Mesodermal cell (in vitro differentiated cells): ENCODE measurements at regions not wholly inside any gene's neighbourhood (a gene's known extent, or its start where the extent isn't known, plus 50 kb on each side); places are given as distances from the start of the nearest gene placed in this dataset.

Experiments used
- H3K27ac ChIP-seq: 2 replicates; pipeline ENCODE4 v1.7.0; 2013; ENCODE audit warnings: mild to moderate bottlenecking, low read depth, low read length, moderate library complexity; ENCODE audit not compliant: severe bottlenecking
- H3K36me3 ChIP-seq: 2 replicates; pipeline ENCODE4 v1.7.1; 2013; ENCODE audit warnings: mild to moderate bottlenecking, low read length, moderate library complexity; ENCODE audit not compliant: control insufficient read depth, insufficient read depth
- H3K4me1 ChIP-seq: one replicate; pipeline ENCODE4 v1.7.1; 2013; ENCODE audit warnings: mild to moderate bottlenecking, low read length; ENCODE audit not compliant: insufficient read depth, control insufficient read depth, poor library complexity, severe bottlenecking
- H3K4me3 ChIP-seq: 2 replicates; pipeline ENCODE4 v1.7.0; 2013; ENCODE audit warnings: low read length, control low read depth, mild to moderate bottlenecking; ENCODE audit not compliant: insufficient read depth, poor library complexity, severe bottlenecking; ENCODE audit errors: extremely low read depth
- H3K9me3 ChIP-seq: 2 replicates; pipeline ENCODE4 v1.7.1; 2013; ENCODE audit warnings: mild to moderate bottlenecking, low read length, moderate library complexity; ENCODE audit not compliant: control insufficient read depth
- WGBS, 2 experiments: methylation state at CpG; one replicate each; pipeline ENCODE4 v1.1.5; 2013; ENCODE audit warnings: missing lambda C conversion rate in 2 of 2; ENCODE audit not compliant: insufficient coverage in 2 of 2; 5-methylcytosine and 5-hydroxymethylcytosine counted together

- H3K27ac ChIP-seq: no peak overlapping the region
- H3K9me3 ChIP-seq: peaks cover 5% of the 10 kb centered on the region
- H3K4me1 ChIP-seq: no peaks in the 10 kb centered on the region
- 0% methylated on average over 1 of the region's 3 CpGs for WGBS, 2 experiments
- no peaks in the 10 kb centered on the region for H3K36me3 ChIP-seq
- H3K4me3 ChIP-seq: no peak overlapping the region
Observed at GRCh38 chr21:32096411-32096810, 182.4 kb downstream of the MIS18A start.

GRCh38 chr21:32094804-32095203 lies 184.0 kb downstream of the MIS18A start:
- Histone ChIP-seq H3K4me1 (no peaks in the 10 kb centered on the region), H3K36me3 (no peaks in the 10 kb centered on the region), H3K4me3 (no peak overlapping the region), H3K27ac (no peak overlapping the region), H3K9me3 (peaks cover 5% of the 10 kb centered on the region)
- WGBS, 2 experiments: 88% methylated on average over 1 of the region's 2 CpGs

GRCh38 chr21:32093646-32094462 lies 185.0 kb downstream of the MIS18A start:
- Histone ChIP-seq H3K4me1 (no peaks in the 10 kb centered on the region), H3K4me3 (no peak overlapping the region), H3K36me3 (no peaks in the 10 kb centered on the region), H3K9me3 (peaks cover 5% of the 10 kb centered on the region), H3K27ac (no peak overlapping the region)
- WGBS, 2 experiments: 79 to 82% methylated on average over 7 of the region's 7 CpGs

- H3K27ac ChIP-seq: no peak overlapping the region
- no peaks in the 10 kb centered on the region for H3K36me3 ChIP-seq
- WGBS, 2 experiments: 91 to 100% methylated on average over 2 to 3 of the region's 3 CpGs
- no peaks in the 10 kb centered on the region for H3K4me1 ChIP-seq
- no peak overlapping the region for H3K4me3 ChIP-seq
- H3K9me3 ChIP-seq: peaks cover 5% of the 10 kb centered on the region
Observed at GRCh38 chr21:32090956-32091355, 187.9 kb downstream of the MIS18A start.

- H3K27ac ChIP-seq: no peak overlapping the region
- H3K36me3 ChIP-seq: no peaks in the 10 kb centered on the region
- 83 to 100% methylated on average over 1 to 2 of the region's 2 CpGs for whole genome bisulfite sequencing, 2 experiments
- no peaks in the 10 kb centered on the region for H3K4me1 ChIP-seq
- H3K9me3 ChIP-seq: peaks cover 5% of the 10 kb centered on the region
- no peak overlapping the region for H3K4me3 ChIP-seq
Observed at GRCh38 chr21:32089766-32090165, 189.1 kb downstream of the MIS18A start.

- Histone ChIP-seq H3K27ac (no peak overlapping the region), H3K36me3 (no peaks in the 10 kb centered on the region), H3K4me3 (no peak overlapping the region), H3K4me1 (no peaks in the 10 kb centered on the region), H3K9me3 (peaks cover 5% of the 10 kb centered on the region)
Observed at GRCh38 chr21:32088471-32088870, 190.4 kb downstream of the MIS18A start.

GRCh38 chr21:32087447-32087846 lies 191.4 kb downstream of the MIS18A start:
- 67% methylated on average over 1 of the region's 1 CpG; no CpG with 5 or more reads in 1 of the 2 experiments for WGBS, 2 experiments

GRCh38 chr21:32083197-32083596 lies 195.7 kb downstream of the MIS18A start:
- no CpG with 5 or more reads among the region's 2 CpGs for WGBS, 2 experiments

More at GRCh38 chr21:32087447-32087846, 191.4 kb downstream of the MIS18A start:
- H3K4me1 ChIP-seq: no peaks in the 10 kb centered on the region
- H3K27ac ChIP-seq: no peak overlapping the region
- H3K36me3 ChIP-seq: no peaks in the 10 kb centered on the region
- no peak overlapping the region for H3K4me3 ChIP-seq
- H3K9me3 ChIP-seq: no peaks in the 10 kb centered on the region

GRCh38 chr21:32082466-32082865 lies 196.4 kb downstream of the MIS18A start:
- Histone ChIP-seq H3K9me3 (no peaks in the 10 kb centered on the region), H3K4me1 (no peaks in the 10 kb centered on the region), H3K36me3 (no peaks in the 10 kb centered on the region), H3K4me3 (no peak overlapping the region), H3K27ac (no peak overlapping the region)
- WGBS, 2 experiments: 95 to 100% methylated on average over 2 of the region's 5 CpGs

More at GRCh38 chr21:32083197-32083596, 195.7 kb downstream of the MIS18A start:
- H3K9me3 ChIP-seq: no peaks in the 10 kb centered on the region
- no peaks in the 10 kb centered on the region for H3K4me1 ChIP-seq
- no peak overlapping the region for H3K4me3 ChIP-seq
- H3K27ac ChIP-seq: no peak overlapping the region
- no peaks in the 10 kb centered on the region for H3K36me3 ChIP-seq

- Histone ChIP-seq H3K36me3 (no peaks in the 10 kb centered on the region), H3K9me3 (no peaks in the 10 kb centered on the region), H3K27ac (no peak overlapping the region), H3K4me1 (no peaks in the 10 kb centered on the region), H3K4me3 (no peak overlapping the region)
- WGBS, 2 experiments: 83 to 88% methylated on average over 2 to 4 of the region's 6 CpGs
Observed at GRCh38 chr21:32073593-32073992, 200.8 kb downstream of the HUNK start.

GRCh38 chr21:32073190-32073589 lies 200.4 kb downstream of the HUNK start:
- no peak overlapping the region for H3K4me3 ChIP-seq
- H3K9me3 ChIP-seq: no peaks in the 10 kb centered on the region
- no peaks in the 10 kb centered on the region for H3K4me1 ChIP-seq
- 90 to 98% methylated on average over 6 of the region's 6 CpGs for WGBS, 2 experiments
- no peak overlapping the region for H3K27ac ChIP-seq
- no peaks in the 10 kb centered on the region for H3K36me3 ChIP-seq
